ENCODE measurements at regions not wholly inside any gene's neighbourhood (a gene's known extent, or its start where the extent isn't known, plus 50 kb on each side); places are given as distances from the start of the nearest gene placed in this dataset.

- no peak for TF ChIP-seq CTCF (IDR thresholded peaks at IDR 0.05; ENCODE audit: insufficient read depth, low read length)
- no peak for TF ChIP-seq REST (IDR thresholded peaks at IDR 0.05; ENCODE audit: insufficient replicate concordance, low read depth)
- TF ChIP-seq POLR2AphosphoS5 (IDR thresholded peaks at IDR 0.05; ENCODE audit: low read depth): no peak
Measured at GRCh38 chr12:43126652-43127375, 425.2 kb downstream of the ADAMTS20 start.

Data from HL-60 (cell line).